Uterus (tissue), 3 donors: ENCODE measurements at regions not wholly inside any gene's neighbourhood (a gene's known extent, or its start where the extent isn't known, plus 50 kb on each side); places are given as distances from the start of the nearest gene placed in this dataset.

Experiments
- DNase-seq, 2 donors: peaks; one replicate each; pipeline ENCODE4 v3.0.0-alpha.2; 2019 to 2020
- H3K27ac ChIP-seq, 2 donors: fragments of 200-600 bp; sonication (generic); 1 replicate in 1 of 2; 2 replicates in 1 of 2; pipeline ENCODE4 v1.5.1; 2016 to 2018
- H3K27me3 ChIP-seq, 2 donors: fragments of 200-600 bp; sonication (generic); one replicate each; pipeline ENCODE4 v1.5.1; 2018 to 2019; ENCODE audit warnings: control low read depth in 1 of 2
- H3K36me3 ChIP-seq, 2 donors: fragments of 200-600 bp; sonication (generic); one replicate each; pipeline ENCODE4 v1.5.1; 2019; ENCODE audit warnings: control low read depth in 1 of 2
- H3K4me1 ChIP-seq, 2 donors: fragments of 200-600 bp; sonication (generic); one replicate each; pipeline ENCODE4 v1.5.1; 2018 to 2019; ENCODE audit warnings: control low read depth in 1 of 2
- H3K4me3 ChIP-seq, 2 donors: fragments of 200-600 bp; sonication (generic); 1 replicate in 1 of 2; 2 replicates in 1 of 2; pipeline ENCODE4 v1.5.1; 2018 to 2019; ENCODE audit warnings: mild to moderate bottlenecking in 1 of 2
- H3K9me3 ChIP-seq, 2 donors: fragments of 200-600 bp; sonication (generic); one replicate each; pipeline ENCODE4 v1.5.1; 2019; ENCODE audit warnings: control low read depth in 1 of 2
- POLR2A ChIP-seq, 2 donors: fragments of 450-650 bp; IDR thresholded peaks; one replicate each; pipeline ENCODE4 v1.6.1; 2016; ENCODE audit warnings: antibody characterized with exemption in 2 of 2, mild to moderate bottlenecking in 1 of 2, moderate library complexity in 1 of 2
- intact Hi-C: fragments of 100-400 bp; cut with DNase I; formaldehyde crosslinking; loops from one replicate; pipeline ENCODE4 v1.15.1; 2023; ENCODE audit warnings: low total_unique reads
- TF ChIP-seq, protein P1 (sequence below), 4 experiments: fragments of 200-600 bp in 2 of 4; fragments of 450-650 bp in 2 of 4; sonication (generic) in 2 of 4; IDR thresholded peaks; one replicate each; pipeline ENCODE4 v1.5.1; 2016 to 2019; ENCODE audit warnings: antibody characterized with exemption in 4 of 4, mild to moderate bottlenecking in 2 of 4, moderate library complexity in 1 of 4
- donor health status: DM: yes; HTN: yes; CAD: no.

DNA sequence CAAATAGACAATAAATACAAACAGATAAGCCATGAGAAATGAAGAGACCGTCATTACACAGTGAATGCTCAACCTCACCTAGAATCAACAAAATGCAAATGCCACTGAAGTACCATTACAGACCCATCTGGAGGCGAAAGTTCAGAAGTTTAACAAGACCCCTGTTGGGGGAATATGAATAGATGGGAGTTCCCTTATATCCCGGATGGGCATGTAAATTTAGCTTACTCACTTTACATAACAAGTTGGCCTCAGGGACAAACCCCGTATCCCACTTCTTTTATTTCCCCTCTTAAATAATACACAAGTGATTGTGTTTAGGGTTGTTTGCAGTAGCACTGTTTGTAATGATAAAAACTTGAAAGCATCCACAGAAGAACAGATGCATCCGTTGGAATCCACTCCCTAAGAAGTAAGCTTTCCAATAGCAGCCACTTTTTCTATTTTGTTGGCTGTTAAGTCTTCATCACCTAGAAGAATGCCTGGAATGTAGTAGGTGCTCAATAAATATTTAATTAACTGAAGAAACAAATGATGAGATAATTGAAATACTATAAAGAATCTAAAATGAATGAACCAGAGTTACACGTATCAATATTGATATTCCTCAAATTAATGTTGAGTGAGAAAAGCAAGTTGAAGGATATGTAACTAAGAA lies 1076.3 kb upstream of the TENM3 start:
- Histone ChIP-seq H3K27ac (no peak overlapping the region), H3K36me3 (no peaks in the 10 kb centered on the region), H3K9me3 (no peaks in the 10 kb centered on the region), H3K4me3 (no peak overlapping the region), H3K27me3 (no peaks in the 10 kb centered on the region), H3K4me1 (no peaks in the 10 kb centered on the region)
- intact Hi-C loops = no loop called here
- no peak for DNase-seq
- TF ChIP-seq, protein P1, sequence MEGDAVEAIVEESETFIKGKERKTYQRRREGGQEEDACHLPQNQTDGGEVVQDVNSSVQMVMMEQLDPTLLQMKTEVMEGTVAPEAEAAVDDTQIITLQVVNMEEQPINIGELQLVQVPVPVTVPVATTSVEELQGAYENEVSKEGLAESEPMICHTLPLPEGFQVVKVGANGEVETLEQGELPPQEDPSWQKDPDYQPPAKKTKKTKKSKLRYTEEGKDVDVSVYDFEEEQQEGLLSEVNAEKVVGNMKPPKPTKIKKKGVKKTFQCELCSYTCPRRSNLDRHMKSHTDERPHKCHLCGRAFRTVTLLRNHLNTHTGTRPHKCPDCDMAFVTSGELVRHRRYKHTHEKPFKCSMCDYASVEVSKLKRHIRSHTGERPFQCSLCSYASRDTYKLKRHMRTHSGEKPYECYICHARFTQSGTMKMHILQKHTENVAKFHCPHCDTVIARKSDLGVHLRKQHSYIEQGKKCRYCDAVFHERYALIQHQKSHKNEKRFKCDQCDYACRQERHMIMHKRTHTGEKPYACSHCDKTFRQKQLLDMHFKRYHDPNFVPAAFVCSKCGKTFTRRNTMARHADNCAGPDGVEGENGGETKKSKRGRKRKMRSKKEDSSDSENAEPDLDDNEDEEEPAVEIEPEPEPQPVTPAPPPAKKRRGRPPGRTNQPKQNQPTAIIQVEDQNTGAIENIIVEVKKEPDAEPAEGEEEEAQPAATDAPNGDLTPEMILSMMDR (IDR thresholded peaks at IDR 0.05) = no peak
- TF ChIP-seq POLR2A (IDR thresholded peaks at IDR 0.05) = no peak

DNA sequence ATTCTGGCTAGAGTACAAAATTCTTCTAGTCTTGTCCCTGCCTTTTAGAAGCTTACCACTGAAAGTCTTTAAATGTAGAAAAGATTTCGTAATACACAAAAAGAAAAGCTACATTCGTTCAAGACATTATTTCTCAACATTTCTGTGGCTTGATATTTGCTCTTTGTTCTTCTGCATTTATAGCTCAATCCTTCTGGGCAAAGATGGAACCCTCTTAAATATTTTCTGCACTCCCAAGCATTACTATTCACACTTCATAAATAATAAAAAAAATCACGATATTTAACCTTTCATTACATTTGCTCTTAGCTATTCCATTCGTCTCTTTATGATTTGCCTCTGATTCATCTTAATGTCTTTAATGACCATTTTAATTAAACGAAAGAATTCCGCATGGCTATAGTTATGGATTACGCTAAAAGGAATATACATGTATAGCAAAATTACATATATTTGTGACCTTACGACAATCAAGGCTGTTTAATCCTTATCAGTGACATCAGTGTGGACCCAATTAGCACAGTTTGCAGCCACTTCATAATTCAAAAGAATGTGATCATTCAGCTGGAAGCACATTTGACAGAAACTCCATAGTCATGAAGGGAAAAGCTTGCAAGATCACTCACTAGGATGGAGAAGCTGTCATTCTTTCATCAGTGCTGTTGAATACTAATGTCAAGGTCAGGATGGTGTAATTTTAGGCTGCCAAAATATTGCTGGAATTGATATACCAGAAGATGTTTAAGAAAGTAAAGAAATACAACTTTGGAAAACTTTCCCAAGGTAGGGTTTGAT lies 1075.0 kb upstream of the TENM3 start:
- H3K27me3 ChIP-seq = no peaks in the 10 kb centered on the region
- no peak for TF ChIP-seq POLR2A (IDR thresholded peaks at IDR 0.05)
- TF ChIP-seq, protein P1 (IDR thresholded peaks at IDR 0.05) = no peak
- intact Hi-C loops = no loop called here
- H3K36me3 ChIP-seq = no peaks in the 10 kb centered on the region
- no peaks in the 10 kb centered on the region for H3K9me3 ChIP-seq
- no peak overlapping the region for H3K27ac ChIP-seq
- no peak overlapping the region for H3K4me3 ChIP-seq
- H3K4me1 ChIP-seq = no peaks in the 10 kb centered on the region
- DNase-seq = no peak

DNA sequence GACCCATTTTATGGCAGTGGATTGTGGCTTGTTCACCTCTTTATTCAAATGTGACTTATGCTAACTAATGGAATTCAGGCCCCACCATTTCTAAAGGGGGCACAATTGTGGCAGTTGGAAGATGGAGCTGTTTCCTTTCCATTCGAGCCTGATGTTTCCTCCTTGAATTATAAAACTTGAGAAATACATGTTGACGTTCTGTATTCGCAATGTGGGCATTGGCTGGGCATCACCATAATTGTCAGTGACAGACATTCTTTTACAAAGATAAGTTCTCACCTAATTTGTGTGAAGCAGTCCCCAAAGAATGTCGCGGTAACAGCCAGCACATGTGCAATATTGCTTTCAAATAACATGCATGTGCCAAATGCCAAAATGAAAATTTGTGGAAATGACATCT lies 1070.2 kb upstream of the TENM3 start:
- TF ChIP-seq, protein P1 (IDR thresholded peaks at IDR 0.05) = no peak
- no peak for TF ChIP-seq POLR2A (IDR thresholded peaks at IDR 0.05)
- H3K4me1 ChIP-seq = no peaks in the 10 kb centered on the region
- no peak overlapping the region for H3K27ac ChIP-seq
- no peaks in the 10 kb centered on the region for H3K27me3 ChIP-seq
- no peaks in the 10 kb centered on the region for H3K36me3 ChIP-seq
- no peak overlapping the region for H3K4me3 ChIP-seq
- intact Hi-C loops = no loop called here
- H3K9me3 ChIP-seq = no peaks in the 10 kb centered on the region
- DNase-seq = no peak

DNA sequence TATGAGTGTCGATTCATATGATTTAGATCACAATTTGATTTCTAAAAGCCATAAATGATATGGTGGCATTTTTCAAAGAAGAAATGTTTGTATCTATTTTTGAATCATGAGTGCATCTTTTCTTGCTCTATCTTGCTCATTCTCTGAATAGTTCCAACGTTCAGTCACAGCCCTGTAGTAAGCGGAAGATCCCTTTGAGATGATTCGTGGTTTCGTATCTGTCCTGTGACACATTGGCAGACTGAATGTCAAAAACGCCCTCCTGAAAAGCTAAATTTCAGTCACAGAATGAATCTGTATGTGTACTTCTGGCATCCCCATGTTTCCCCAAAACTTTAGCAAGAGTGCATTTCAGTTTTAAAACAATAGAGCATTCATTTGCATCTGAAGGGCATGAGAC lies 1066.9 kb upstream of the TENM3 start:
- no peaks in the 10 kb centered on the region for H3K4me1 ChIP-seq
- H3K4me3 ChIP-seq = no peak overlapping the region
- H3K36me3 ChIP-seq = no peaks in the 10 kb centered on the region
- TF ChIP-seq, protein P1 (IDR thresholded peaks at IDR 0.05) = no peak
- no peak for TF ChIP-seq POLR2A (IDR thresholded peaks at IDR 0.05)
- no peak for DNase-seq
- H3K27ac ChIP-seq = no peak overlapping the region
- no peaks in the 10 kb centered on the region for H3K27me3 ChIP-seq
- intact Hi-C loops = no loop called here
- H3K9me3 ChIP-seq = no peaks in the 10 kb centered on the region

DNA sequence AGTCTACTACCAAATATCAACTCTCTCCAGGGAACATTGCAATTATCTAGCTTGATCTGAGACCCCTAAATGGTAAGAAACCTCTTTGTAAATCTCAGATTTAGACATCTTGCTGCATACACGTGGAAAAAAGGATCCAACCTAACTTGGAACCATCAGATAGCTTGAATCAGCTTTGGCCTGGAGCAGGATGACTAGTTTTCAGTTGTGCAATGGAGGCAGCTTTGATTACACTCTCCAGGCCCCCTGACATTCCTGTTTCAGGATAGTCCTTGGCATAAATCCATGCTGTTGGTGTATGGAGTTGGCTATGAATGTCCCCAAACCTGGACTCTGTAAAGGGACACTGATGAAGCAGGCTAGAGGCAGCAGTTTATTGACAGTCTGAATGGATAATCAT lies 1061.9 kb upstream of the TENM3 start:
- Histone ChIP-seq H3K27ac (no peak overlapping the region), H3K9me3 (no peaks in the 10 kb centered on the region), H3K4me3 (no peak overlapping the region), H3K4me1 (no peaks in the 10 kb centered on the region), H3K36me3 (no peaks in the 10 kb centered on the region), H3K27me3 (no peaks in the 10 kb centered on the region)
- TF ChIP-seq, protein P1 (IDR thresholded peaks at IDR 0.05) = no peak
- no peak for TF ChIP-seq POLR2A (IDR thresholded peaks at IDR 0.05)
- DNase-seq = no peak
- intact Hi-C loops = no loop called here
